SK-N-MC (cell line): ENCODE measurements at regions not wholly inside any gene's neighbourhood (a gene's known extent, or its start where the extent isn't known, plus 50 kb on each side); places are given as distances from the start of the nearest gene placed in this dataset.

Experiments used
- DNase-seq: peaks from one replicate; pipeline ENCODE4 v3.0.0-alpha.2; 2011; ENCODE audit warnings: low read depth, low spot score
- H3K27ac ChIP-seq: fragments of 200-600 bp; sonication (generic); 2 replicates; pipeline ENCODE4 v1.5.1; 2016; ENCODE audit warnings: mixed run types
- H3K36me3 ChIP-seq: fragments of 200-600 bp; sonication (generic); 2 replicates; pipeline ENCODE4 v1.6.1; 2017; ENCODE audit warnings: antibody characterized with exemption, low read length, mixed read lengths; ENCODE audit not compliant: insufficient read depth
- H3K4me3 ChIP-seq: fragments of 200-600 bp; sonication (generic); 2 replicates; pipeline ENCODE4 v1.5.1; 2016
- H3K9ac ChIP-seq: fragments of 200-600 bp; sonication (generic); 2 replicates; pipeline ENCODE4 v1.8.0; 2017; ENCODE audit warnings: mixed run types, mixed read lengths; ENCODE audit not compliant: insufficient read length
- H3K9me3 ChIP-seq: fragments of 200-600 bp; sonication (generic); 2 replicates; pipeline ENCODE4 v1.6.1; 2017; ENCODE audit warnings: low read depth, mild to moderate bottlenecking, antibody characterized with exemption, low read length, moderate library complexity, mixed read lengths
- EZH2 ChIP-seq: fragments of 200-600 bp; sonication (generic); IDR thresholded peaks from one replicate; pipeline ENCODE4 v1.6.1; 2017; ENCODE audit warnings: antibody characterized with exemption
- FOXP2 ChIP-seq: optimal IDR thresholded peaks from 2 replicates; pipeline ENCODE3; 2011; ENCODE audit warnings: mild to moderate bottlenecking, moderate library complexity; ENCODE audit not compliant: insufficient read depth; ENCODE audit errors: extremely low read length, control extremely low read depth
- POLR2AphosphoS5 ChIP-seq: IDR thresholded peaks from 2 replicates; pipeline ENCODE4 v1.6.1; 2012; ENCODE audit warnings: mild to moderate bottlenecking, low read depth, low read length, borderline replicate concordance

- no peak overlapping the region for H3K27ac ChIP-seq
- no peaks in the 10 kb centered on the region for H3K36me3 ChIP-seq
- no peak overlapping the region for H3K4me3 ChIP-seq
- no peak for TF ChIP-seq POLR2AphosphoS5
- no peak for TF ChIP-seq FOXP2
- TF ChIP-seq EZH2 = no peak
- no peaks in the 10 kb centered on the region for H3K9me3 ChIP-seq
- DNase-seq = no peak
- H3K9ac ChIP-seq = no peak overlapping the region
Observed at GRCh38 chr6:15853259-15853658, 190.4 kb upstream of the DTNBP1 start.

- Histone ChIP-seq H3K36me3 (no peaks in the 10 kb centered on the region), H3K27ac (no peak overlapping the region), H3K4me3 (no peak overlapping the region), H3K9me3 (no peaks in the 10 kb centered on the region), H3K9ac (no peak overlapping the region)
- no peak for DNase-seq
- no peak for TF ChIP-seq POLR2AphosphoS5
- no peak for TF ChIP-seq FOXP2
- no peak for TF ChIP-seq EZH2
Observed at GRCh38 chr6:15852289-15852688, 189.5 kb upstream of the DTNBP1 start.

- H3K9ac ChIP-seq = no peak overlapping the region
- no peaks in the 10 kb centered on the region for H3K36me3 ChIP-seq
- TF ChIP-seq FOXP2 = no peak
- no peaks in the 10 kb centered on the region for H3K9me3 ChIP-seq
- DNase-seq = no peak
- H3K27ac ChIP-seq = no peak overlapping the region
- H3K4me3 ChIP-seq = no peak overlapping the region
Observed at GRCh38 chr6:15849395-15849794, 186.6 kb upstream of the DTNBP1 start.

GRCh38 chr6:15845492-15845891 is 182.7 kb upstream of the DTNBP1 start:
- Histone ChIP-seq H3K36me3 (no peaks in the 10 kb centered on the region), H3K9ac (no peak overlapping the region), H3K4me3 (no peak overlapping the region), H3K27ac (no peak overlapping the region), H3K9me3 (no peaks in the 10 kb centered on the region)
- no peak for TF ChIP-seq EZH2
- TF ChIP-seq FOXP2 = no peak
- TF ChIP-seq POLR2AphosphoS5 = no peak
- no peak for DNase-seq

- Histone ChIP-seq H3K27ac (no peak overlapping the region), H3K4me3 (no peak overlapping the region), H3K36me3 (no peaks in the 10 kb centered on the region), H3K9ac (no peak overlapping the region), H3K9me3 (no peaks in the 10 kb centered on the region)
- no peak for TF ChIP-seq FOXP2
- no peak for TF ChIP-seq EZH2
- no peak for TF ChIP-seq POLR2AphosphoS5
- DNase-seq = no peak
Observed at GRCh38 chr6:15843764-15844163, 180.9 kb upstream of the DTNBP1 start.

GRCh38 chr6:15843226-15843625 is 180.4 kb upstream of the DTNBP1 start:
- Histone ChIP-seq H3K36me3 (no peaks in the 10 kb centered on the region), H3K27ac (no peak overlapping the region), H3K9me3 (no peaks in the 10 kb centered on the region), H3K9ac (no peak overlapping the region), H3K4me3 (no peak overlapping the region)
- DNase-seq = no peak
- TF ChIP-seq POLR2AphosphoS5 (no peak), EZH2 (no peak), FOXP2 (no peak)

GRCh38 chr6:15842727-15843117 is 179.9 kb upstream of the DTNBP1 start:
- DNase-seq = no peak
- Histone ChIP-seq H3K27ac (no peak overlapping the region), H3K9me3 (no peaks in the 10 kb centered on the region), H3K36me3 (no peaks in the 10 kb centered on the region), H3K9ac (no peak overlapping the region), H3K4me3 (no peak overlapping the region)
- TF ChIP-seq EZH2 = no peak
- TF ChIP-seq FOXP2 = no peak
- TF ChIP-seq POLR2AphosphoS5 = no peak

- DNase-seq = no peak
- Histone ChIP-seq H3K9me3 (no peaks in the 10 kb centered on the region), H3K36me3 (no peaks in the 10 kb centered on the region), H3K4me3 (no peak overlapping the region), H3K9ac (no peak overlapping the region), H3K27ac (no peak overlapping the region)
- no peak for TF ChIP-seq POLR2AphosphoS5
Observed at GRCh38 chr6:15841937-15842726, 179.3 kb upstream of the DTNBP1 start.

- H3K27ac ChIP-seq = no peak overlapping the region
- no peak for DNase-seq
- H3K4me3 ChIP-seq = no peak overlapping the region
- H3K9ac ChIP-seq = no peak overlapping the region
- no peaks in the 10 kb centered on the region for H3K36me3 ChIP-seq
- TF ChIP-seq EZH2 (no peak), FOXP2 (no peak), POLR2AphosphoS5 (no peak)
- H3K9me3 ChIP-seq = no peaks in the 10 kb centered on the region
Observed at GRCh38 chr6:15839969-15840541, 177.2 kb upstream of the DTNBP1 start.
